ENCODE measurements at regions not wholly inside any gene's neighbourhood (a gene's known extent, or its start where the extent isn't known, plus 50 kb on each side); places are given as distances from the start of the nearest gene placed in this dataset.

DNA sequence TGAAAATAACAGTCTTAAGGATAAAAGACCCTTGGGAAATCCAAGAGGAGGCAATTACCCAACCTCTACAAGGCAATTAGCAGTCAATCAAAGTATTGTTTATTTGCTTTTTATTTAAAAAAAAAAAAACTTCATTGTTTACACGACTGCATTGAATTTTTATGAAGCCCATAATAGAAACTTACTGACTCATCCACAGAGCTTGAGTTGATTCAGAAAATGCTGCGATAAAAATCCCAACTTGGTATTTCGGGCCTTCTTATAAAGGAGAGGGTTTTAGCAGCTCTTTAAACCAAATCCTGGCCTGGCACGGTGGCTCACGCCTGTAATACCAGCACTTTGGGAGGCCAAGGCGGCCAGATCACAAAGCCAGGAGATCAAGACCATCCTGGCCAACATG is 69.2 kb upstream of the PALS2 start:
- no peaks in the 10 kb centered on the region for H3K36me3 ChIP-seq (ENCODE audit: insufficient read depth)
- no peaks in the 10 kb centered on the region for H3K79me2 ChIP-seq (ENCODE audit: insufficient read depth, low read depth)
- TF ChIP-seq, protein P1, sequence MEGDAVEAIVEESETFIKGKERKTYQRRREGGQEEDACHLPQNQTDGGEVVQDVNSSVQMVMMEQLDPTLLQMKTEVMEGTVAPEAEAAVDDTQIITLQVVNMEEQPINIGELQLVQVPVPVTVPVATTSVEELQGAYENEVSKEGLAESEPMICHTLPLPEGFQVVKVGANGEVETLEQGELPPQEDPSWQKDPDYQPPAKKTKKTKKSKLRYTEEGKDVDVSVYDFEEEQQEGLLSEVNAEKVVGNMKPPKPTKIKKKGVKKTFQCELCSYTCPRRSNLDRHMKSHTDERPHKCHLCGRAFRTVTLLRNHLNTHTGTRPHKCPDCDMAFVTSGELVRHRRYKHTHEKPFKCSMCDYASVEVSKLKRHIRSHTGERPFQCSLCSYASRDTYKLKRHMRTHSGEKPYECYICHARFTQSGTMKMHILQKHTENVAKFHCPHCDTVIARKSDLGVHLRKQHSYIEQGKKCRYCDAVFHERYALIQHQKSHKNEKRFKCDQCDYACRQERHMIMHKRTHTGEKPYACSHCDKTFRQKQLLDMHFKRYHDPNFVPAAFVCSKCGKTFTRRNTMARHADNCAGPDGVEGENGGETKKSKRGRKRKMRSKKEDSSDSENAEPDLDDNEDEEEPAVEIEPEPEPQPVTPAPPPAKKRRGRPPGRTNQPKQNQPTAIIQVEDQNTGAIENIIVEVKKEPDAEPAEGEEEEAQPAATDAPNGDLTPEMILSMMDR (conservative IDR thresholded peaks at IDR 0.05; ENCODE audit: low read depth, low read length): no peak
- no peak overlapping the region for H3K4me3 ChIP-seq (IDR thresholded peaks at IDR 0.05; ENCODE audit: insufficient read depth, low read depth, low read length)
- no peak overlapping the region for H2AFZ ChIP-seq (ENCODE audit: low read depth)
- no peaks in the 10 kb centered on the region for H3K27me3 ChIP-seq (ENCODE audit: insufficient read depth, low read depth)
- no peak overlapping the region for H3K27ac ChIP-seq
- no peak overlapping the region for H3K9ac ChIP-seq
- H3K4me2 ChIP-seq: no peak overlapping the region
- H4K20me1 ChIP-seq (ENCODE audit: insufficient read depth): no peaks in the 10 kb centered on the region
- H3K4me1 ChIP-seq (ENCODE audit: low read depth, poor library complexity, severe bottlenecking): no peaks in the 10 kb centered on the region

DNA sequence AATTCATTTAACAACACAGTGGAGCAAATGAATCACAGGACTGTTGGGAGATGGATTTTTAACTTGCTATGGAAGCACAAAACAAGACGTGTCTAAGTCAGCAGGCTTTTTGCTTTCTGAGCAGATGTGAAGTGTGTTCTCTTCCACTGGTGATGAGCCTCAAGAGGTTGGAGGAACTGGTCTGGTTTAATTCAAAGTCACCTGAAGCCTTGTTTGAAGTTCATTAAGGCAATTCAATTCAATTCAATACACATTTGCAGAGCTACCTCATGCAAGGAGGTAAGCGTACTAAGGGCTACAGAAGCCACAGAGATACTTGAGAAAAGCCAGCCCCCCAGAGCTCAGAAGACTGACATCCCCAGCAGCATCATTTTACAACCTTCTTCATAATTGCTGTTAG is 68.4 kb upstream of the PALS2 start:
- no peaks in the 10 kb centered on the region for H3K4me1 ChIP-seq (ENCODE audit: low read depth, poor library complexity, severe bottlenecking)
- no peaks in the 10 kb centered on the region for H4K20me1 ChIP-seq (ENCODE audit: insufficient read depth)
- no peaks in the 10 kb centered on the region for H3K36me3 ChIP-seq (ENCODE audit: insufficient read depth)
- H3K27me3 ChIP-seq (ENCODE audit: insufficient read depth, low read depth): no peaks in the 10 kb centered on the region
- H3K27ac ChIP-seq: no peak overlapping the region
- TF ChIP-seq, protein P1 (conservative IDR thresholded peaks at IDR 0.05; ENCODE audit: low read depth, low read length): no peak
- no peak overlapping the region for H3K4me3 ChIP-seq (IDR thresholded peaks at IDR 0.05; ENCODE audit: insufficient read depth, low read depth, low read length)
- H3K9ac ChIP-seq: no peak overlapping the region
- H3K4me2 ChIP-seq: no peak overlapping the region
- H2AFZ ChIP-seq (ENCODE audit: low read depth): no peak overlapping the region
- H3K79me2 ChIP-seq (ENCODE audit: insufficient read depth, low read depth): no peaks in the 10 kb centered on the region

DNA sequence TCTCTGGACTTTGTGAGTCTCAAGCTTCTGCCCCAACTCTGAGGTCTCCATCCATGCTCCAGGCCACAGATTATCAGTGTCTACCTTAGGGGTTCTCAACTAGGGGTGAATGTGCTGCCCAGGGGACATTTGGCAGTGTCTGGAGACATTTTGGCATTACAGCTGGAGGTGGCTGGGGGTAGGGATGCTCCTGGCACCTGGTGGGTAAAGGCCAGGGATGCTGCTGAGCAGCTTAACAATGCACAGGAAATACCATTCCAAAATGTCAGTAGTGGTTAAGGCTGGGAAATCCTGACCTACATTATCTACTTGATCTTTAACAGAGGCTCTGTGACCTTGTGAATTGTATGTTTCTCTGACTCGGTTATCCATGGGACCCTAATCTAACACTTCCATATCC is 67.3 kb upstream of the PALS2 start:
- Histone ChIP-seq H2AFZ (ENCODE audit: low read depth) (no peak overlapping the region), H3K79me2 (ENCODE audit: insufficient read depth, low read depth) (no peaks in the 10 kb centered on the region), H3K9ac (no peak overlapping the region), H3K4me3 (IDR thresholded peaks at IDR 0.05; ENCODE audit: insufficient read depth, low read depth, low read length) (no peak overlapping the region), H4K20me1 (ENCODE audit: insufficient read depth) (no peaks in the 10 kb centered on the region), H3K4me2 (no peak overlapping the region), H3K36me3 (ENCODE audit: insufficient read depth) (no peaks in the 10 kb centered on the region), H3K27me3 (ENCODE audit: insufficient read depth, low read depth) (no peaks in the 10 kb centered on the region), H3K27ac (no peak overlapping the region), H3K4me1 (ENCODE audit: low read depth, poor library complexity, severe bottlenecking) (no peaks in the 10 kb centered on the region)
- TF ChIP-seq, protein P1 (conservative IDR thresholded peaks at IDR 0.05; ENCODE audit: low read depth, low read length): no peak

DNA sequence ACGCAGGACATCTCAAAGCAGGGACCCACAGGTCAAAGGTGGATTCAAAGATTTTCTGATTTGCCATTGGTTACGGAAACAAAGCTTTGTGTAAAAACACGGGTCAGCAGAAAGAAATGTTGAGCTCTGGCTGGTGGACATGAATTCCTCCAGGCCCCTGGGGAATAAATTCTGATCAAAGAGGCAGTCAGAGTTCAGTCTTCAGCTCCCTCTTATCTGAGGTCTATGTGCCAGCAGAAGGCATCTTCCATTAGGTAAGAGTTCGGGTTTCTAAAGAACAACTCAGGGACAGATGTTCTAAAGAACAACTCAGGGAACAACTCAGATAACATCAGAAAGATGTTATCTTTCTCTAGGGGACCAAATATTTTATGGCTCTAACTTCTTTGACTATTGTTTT is 64.9 kb upstream of the PALS2 start:
- TF ChIP-seq, protein P1 (conservative IDR thresholded peaks at IDR 0.05; ENCODE audit: low read depth, low read length): no peak
- no peaks in the 10 kb centered on the region for H3K4me1 ChIP-seq (ENCODE audit: low read depth, poor library complexity, severe bottlenecking)
- H3K4me2 ChIP-seq: no peak overlapping the region
- no peaks in the 10 kb centered on the region for H4K20me1 ChIP-seq (ENCODE audit: insufficient read depth)
- H3K27ac ChIP-seq: no peak overlapping the region
- no peak overlapping the region for H3K4me3 ChIP-seq (IDR thresholded peaks at IDR 0.05; ENCODE audit: insufficient read depth, low read depth, low read length)
- no peaks in the 10 kb centered on the region for H3K27me3 ChIP-seq (ENCODE audit: insufficient read depth, low read depth)
- H3K36me3 ChIP-seq (ENCODE audit: insufficient read depth): no peaks in the 10 kb centered on the region
- H2AFZ ChIP-seq (ENCODE audit: low read depth): no peak overlapping the region
- no peak overlapping the region for H3K9ac ChIP-seq
- H3K79me2 ChIP-seq (ENCODE audit: insufficient read depth, low read depth): no peaks in the 10 kb centered on the region

- Histone ChIP-seq H3K4me1 (ENCODE audit: low read depth, poor library complexity, severe bottlenecking) (no peaks in the 10 kb centered on the region), H3K79me2 (ENCODE audit: insufficient read depth, low read depth) (no peaks in the 10 kb centered on the region), H3K36me3 (ENCODE audit: insufficient read depth) (no peaks in the 10 kb centered on the region), H3K27me3 (ENCODE audit: insufficient read depth, low read depth) (no peaks in the 10 kb centered on the region), H3K9ac (no peak overlapping the region), H3K4me2 (no peak overlapping the region), H4K20me1 (ENCODE audit: insufficient read depth) (no peaks in the 10 kb centered on the region), H3K27ac (no peak overlapping the region), H3K4me3 (IDR thresholded peaks at IDR 0.05; ENCODE audit: insufficient read depth, low read depth, low read length) (no peak overlapping the region), H2AFZ (ENCODE audit: low read depth) (no peak overlapping the region)
- TF ChIP-seq, protein P1 (conservative IDR thresholded peaks at IDR 0.05; ENCODE audit: low read depth, low read length): no peak
These were observed 62.5 kb upstream of the PALS2 start for GRCh38 chr7:24510759-24511158.

Data from KMS-11 (cell line).